ENCODE measurements at regions not wholly inside any gene's neighbourhood (a gene's known extent, or its start where the extent isn't known, plus 50 kb on each side); places are given as distances from the start of the nearest gene placed in this dataset.

GRCh38 chr11:134579724-134580609, 167.9 kb upstream of the B3GAT1 start:
- intact Hi-C loops (cut with DNase I) = loop anchor here in 1 of 2 donors (10.0 kb wide), 1 partner anchor 215 kb away; no protein-coding TSS in a partner anchor
- Histone ChIP-seq H3K4me3 (no peak overlapping the region), H3K27ac (no peak overlapping the region), H3K27me3 (no peaks in the 10 kb centered on the region), H3K9me3 (no peaks in the 10 kb centered on the region), H3K36me3 (no peaks in the 10 kb centered on the region), H3K4me1 (no peaks in the 10 kb centered on the region)
- DNase-seq (no peak), ATAC-seq (no peak)
- TF ChIP-seq CTCF (IDR thresholded peaks at IDR 0.05) (no peak), POLR2A (IDR thresholded peaks at IDR 0.05) (no peak)
- 66% methylated on average over 6 of the region's 16 CpGs for WGBS (ENCODE audit: insufficient coverage, low coverage, low lambda C conversion rate, missing lambda C conversion rate)

- TF ChIP-seq POLR2A (IDR thresholded peaks at IDR 0.05) (no peak), CTCF (IDR thresholded peaks at IDR 0.05) (peak; percentile 22 to 23 (median 22))
- ATAC-seq = peak; percentile 48 to 80 (median 62)
- no peaks in the 10 kb centered on the region for H3K27me3 ChIP-seq
- intact Hi-C loops (cut with DNase I) = no loop called here
- H3K9me3 ChIP-seq = no peaks in the 10 kb centered on the region
- peak in 1 of 3 donors; percentile 39 for DNase-seq
- no peak overlapping the region for H3K4me3 ChIP-seq
- 67% methylated on average over 17 of the region's 22 CpGs for WGBS (ENCODE audit: insufficient coverage, low coverage, low lambda C conversion rate, missing lambda C conversion rate)
- H3K36me3 ChIP-seq = no peaks in the 10 kb centered on the region
- H3K27ac ChIP-seq = no peak overlapping the region
- H3K4me1 ChIP-seq = no peaks in the 10 kb centered on the region
Observed at GRCh38 chr11:134578807-134579723, 167.0 kb upstream of the B3GAT1 start.

GRCh38 chr11:134577751-134578395, 165.8 kb upstream of the B3GAT1 start:
- Histone ChIP-seq H3K4me3 (no peak overlapping the region), H3K27me3 (no peaks in the 10 kb centered on the region), H3K36me3 (no peaks in the 10 kb centered on the region), H3K4me1 (no peaks in the 10 kb centered on the region), H3K27ac (no peak overlapping the region), H3K9me3 (no peaks in the 10 kb centered on the region)
- intact Hi-C loops (cut with DNase I) = no loop called here
- 69% methylated on average over 13 of the region's 13 CpGs for WGBS (ENCODE audit: insufficient coverage, low coverage, low lambda C conversion rate, missing lambda C conversion rate)
- TF ChIP-seq POLR2A (IDR thresholded peaks at IDR 0.05) (no peak), CTCF (IDR thresholded peaks at IDR 0.05) (no peak)
- ATAC-seq = no peak
- no peak for DNase-seq

- no peaks in the 10 kb centered on the region for H3K27me3 ChIP-seq
- intact Hi-C loops (cut with DNase I) = no loop called here
Observed at GRCh38 chr11:134576721-134577171, 164.7 kb upstream of the B3GAT1 start.

More at GRCh38 chr11:134576721-134577171, 164.7 kb upstream of the B3GAT1 start:
- H3K4me3 ChIP-seq = no peak overlapping the region
- no peak for DNase-seq
- no peaks in the 10 kb centered on the region for H3K4me1 ChIP-seq
- H3K36me3 ChIP-seq = no peaks in the 10 kb centered on the region
- no peaks in the 10 kb centered on the region for H3K9me3 ChIP-seq
- no peak overlapping the region for H3K27ac ChIP-seq
- TF ChIP-seq CTCF (IDR thresholded peaks at IDR 0.05) (no peak), POLR2A (IDR thresholded peaks at IDR 0.05) (no peak)
- WGBS (ENCODE audit: insufficient coverage, low coverage, low lambda C conversion rate, missing lambda C conversion rate) = 80% methylated on average over 2 of the region's 8 CpGs
- ATAC-seq = no peak

Measured in right lobe of liver (tissue), 6 donors.